ENCODE measurements at regions not wholly inside any gene's neighbourhood (a gene's known extent, or its start where the extent isn't known, plus 50 kb on each side); places are given as distances from the start of the nearest gene placed in this dataset.

DNA sequence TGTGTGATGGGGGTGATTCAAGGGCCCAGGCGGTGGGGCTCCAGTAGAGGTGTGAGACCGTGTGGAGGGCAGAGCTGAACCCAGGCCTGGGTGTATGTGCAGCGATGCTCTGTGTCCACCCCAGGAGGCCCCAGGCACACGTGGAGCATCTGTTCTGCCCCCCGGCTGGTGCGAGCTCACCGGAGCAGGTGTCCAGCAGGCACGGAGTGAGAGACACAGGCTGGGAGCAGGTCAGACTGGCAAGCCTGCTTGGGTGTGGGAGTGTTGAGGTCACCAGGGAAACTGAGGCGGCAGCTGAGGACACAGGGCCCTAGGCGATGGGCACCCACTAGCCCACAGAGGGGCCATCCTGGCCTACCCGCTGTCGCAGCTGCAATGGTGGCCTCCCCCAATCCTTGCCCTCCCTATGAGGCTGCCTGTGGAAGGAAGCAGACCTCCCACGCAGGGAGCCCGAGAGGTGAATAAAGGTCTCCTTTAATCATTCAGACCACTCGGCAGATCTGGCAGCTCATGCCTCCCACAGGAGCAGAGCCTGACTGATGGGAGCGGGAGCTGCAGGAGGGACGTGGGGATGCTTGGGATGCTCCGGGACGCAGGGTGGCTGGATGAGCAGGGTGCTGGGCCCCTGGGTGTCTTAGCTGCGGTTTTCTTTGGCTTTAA, 1165.1 kb downstream of the BRD1 start:
- TF ChIP-seq EZH2 (IDR thresholded peaks at IDR 0.05), result no peak
- TF ChIP-seq POLR2AphosphoS5 (IDR thresholded peaks at IDR 0.05; ENCODE audit: borderline replicate concordance, low read depth, low read length), result no peak
- TF ChIP-seq FOXP2 (optimal IDR thresholded peaks at IDR 0.05; ENCODE audit: control extremely low read depth, extremely low read length, insufficient read depth), result no peak
